Stimulated activated CD4-positive, alpha-beta T cell treated with anti-CD3 and anti-CD28 coated beads, Interleukin-4, amount 100 ng/mL, for 48 hours (primary cell): ENCODE measurements at regions not wholly inside any gene's neighbourhood (a gene's known extent, or its start where the extent isn't known, plus 50 kb on each side); places are given as distances from the start of the nearest gene placed in this dataset.

Experiments
- DNase-seq, 2 donors: peaks; one replicate each; pipeline ENCODE4 v3.0.0-alpha.2; 2020; ENCODE audit warnings: low read depth in 2 of 2

GRCh38 chr16:85326113-85326793 is 214.0 kb upstream of the CIBAR2 start:
- no peak for DNase-seq

GRCh38 chr16:85326794-85327181 is 214.5 kb upstream of the CIBAR2 start:
- DNase-seq: no peak

GRCh38 chr16:85327731-85328675 is 215.7 kb upstream of the CIBAR2 start:
- DNase-seq: no peak

- no peak for DNase-seq
These were observed 216.4 kb upstream of the CIBAR2 start for GRCh38 chr16:85328676-85329058.

GRCh38 chr16:85329059-85329812 is 217.0 kb upstream of the CIBAR2 start:
- no peak for DNase-seq

GRCh38 chr16:85330006-85330693 is 217.9 kb upstream of the CIBAR2 start:
- no peak for DNase-seq

- DNase-seq: no peak
These were observed 218.5 kb upstream of the CIBAR2 start for GRCh38 chr16:85330694-85331188.

GRCh38 chr16:85331688-85332087 is 219.4 kb upstream of the CIBAR2 start:
- no peak for DNase-seq

- DNase-seq: no peak
These were observed 219.9 kb upstream of the CIBAR2 start for GRCh38 chr16:85332175-85332574.

GRCh38 chr16:85333337-85333736 is 221.1 kb upstream of the CIBAR2 start:
- DNase-seq: no peak

GRCh38 chr16:85333744-85334640 is 221.7 kb upstream of the CIBAR2 start:
- DNase-seq: no peak

- DNase-seq: peak in 1 of 2 donors; percentile 21
These were observed 222.7 kb upstream of the CIBAR2 start for GRCh38 chr16:85334718-85335583.

- DNase-seq: no peak
These were observed 223.6 kb upstream of the CIBAR2 start for GRCh38 chr16:85335584-85336491.

GRCh38 chr16:85337910-85338637 is 225.8 kb upstream of the CIBAR2 start:
- no peak for DNase-seq

- no peak for DNase-seq
These were observed 226.3 kb upstream of the CIBAR2 start for GRCh38 chr16:85338638-85338982.

- no peak for DNase-seq
These were observed 226.9 kb upstream of the CIBAR2 start for GRCh38 chr16:85338989-85339685.
